Epithelial cell of proximal tubule (primary cell): ENCODE measurements at regions not wholly inside any gene's neighbourhood (a gene's known extent, or its start where the extent isn't known, plus 50 kb on each side); places are given as distances from the start of the nearest gene placed in this dataset.
"Not testable (repeated sequence)": the region's sequence is repeated elsewhere in the genome, so short reads cannot be mapped to it uniquely, and the experiment has no call there.

Source experiments
- DNase-seq: peaks from one replicate; pipeline ENCODE4 v3.0.0-alpha.2; 2011; ENCODE audit warnings: low read depth
- H3K4me3 ChIP-seq: 2 replicates; pipeline ENCODE4 v1.5.1; 2011; ENCODE audit warnings: low read depth, mild to moderate bottlenecking, low read length
- TF ChIP-seq, protein P1 (sequence below): conservative IDR thresholded peaks from 2 replicates; pipeline ENCODE4 v1.5.1; 2012; ENCODE audit warnings: low read depth, mild to moderate bottlenecking, low read length

DNA sequence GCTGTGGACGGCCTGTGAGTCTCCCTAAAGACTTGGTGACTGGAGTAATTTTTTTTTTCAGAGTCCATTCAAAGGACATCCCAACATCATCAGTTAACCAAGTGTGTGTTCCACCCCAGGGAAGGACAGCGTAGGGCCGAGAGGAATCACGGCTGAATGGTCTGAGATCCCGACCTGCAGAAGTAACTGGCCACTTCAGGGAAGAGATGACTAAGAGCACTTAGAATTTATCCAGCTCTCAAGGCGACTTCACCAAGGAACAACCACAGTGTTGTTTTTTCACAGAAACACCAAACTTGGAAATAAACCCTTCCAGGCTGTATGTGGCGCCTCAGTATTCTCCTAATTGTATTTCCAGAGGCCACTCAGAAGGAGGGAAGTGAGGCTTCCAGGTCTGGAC is 231.6 kb downstream of the FNDC1 start:
- TF ChIP-seq, protein P1, sequence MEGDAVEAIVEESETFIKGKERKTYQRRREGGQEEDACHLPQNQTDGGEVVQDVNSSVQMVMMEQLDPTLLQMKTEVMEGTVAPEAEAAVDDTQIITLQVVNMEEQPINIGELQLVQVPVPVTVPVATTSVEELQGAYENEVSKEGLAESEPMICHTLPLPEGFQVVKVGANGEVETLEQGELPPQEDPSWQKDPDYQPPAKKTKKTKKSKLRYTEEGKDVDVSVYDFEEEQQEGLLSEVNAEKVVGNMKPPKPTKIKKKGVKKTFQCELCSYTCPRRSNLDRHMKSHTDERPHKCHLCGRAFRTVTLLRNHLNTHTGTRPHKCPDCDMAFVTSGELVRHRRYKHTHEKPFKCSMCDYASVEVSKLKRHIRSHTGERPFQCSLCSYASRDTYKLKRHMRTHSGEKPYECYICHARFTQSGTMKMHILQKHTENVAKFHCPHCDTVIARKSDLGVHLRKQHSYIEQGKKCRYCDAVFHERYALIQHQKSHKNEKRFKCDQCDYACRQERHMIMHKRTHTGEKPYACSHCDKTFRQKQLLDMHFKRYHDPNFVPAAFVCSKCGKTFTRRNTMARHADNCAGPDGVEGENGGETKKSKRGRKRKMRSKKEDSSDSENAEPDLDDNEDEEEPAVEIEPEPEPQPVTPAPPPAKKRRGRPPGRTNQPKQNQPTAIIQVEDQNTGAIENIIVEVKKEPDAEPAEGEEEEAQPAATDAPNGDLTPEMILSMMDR: no peak
- DNase-seq: peak; percentile 29
- H3K4me3 ChIP-seq: no peak overlapping the region

DNA sequence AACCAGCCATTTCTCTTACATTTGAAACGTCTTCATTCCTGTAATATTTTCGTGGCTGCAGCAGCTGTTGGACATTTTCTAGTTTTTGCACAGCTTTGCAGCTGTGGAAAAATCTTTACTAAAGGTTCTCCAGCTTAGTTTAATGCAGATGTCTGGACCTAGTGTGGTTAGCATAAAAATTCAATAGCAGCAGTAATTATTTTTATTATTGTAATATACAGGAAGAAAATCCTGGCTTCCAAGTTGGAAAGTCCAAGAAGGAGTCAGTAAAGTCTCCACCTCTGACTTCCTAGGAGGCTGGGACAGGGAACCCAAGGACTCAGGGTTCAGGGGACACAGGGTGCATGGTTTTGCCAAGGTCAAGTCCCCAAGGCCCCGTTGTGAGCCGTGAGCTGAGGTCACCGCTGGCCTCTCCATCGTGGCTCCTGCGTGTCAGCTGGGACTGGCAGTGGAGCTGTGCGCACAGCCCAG is 230.6 kb downstream of the FNDC1 start:
- H3K4me3 ChIP-seq: no peak overlapping the region
- DNase-seq: no peak
- TF ChIP-seq, protein P1: no peak

DNA sequence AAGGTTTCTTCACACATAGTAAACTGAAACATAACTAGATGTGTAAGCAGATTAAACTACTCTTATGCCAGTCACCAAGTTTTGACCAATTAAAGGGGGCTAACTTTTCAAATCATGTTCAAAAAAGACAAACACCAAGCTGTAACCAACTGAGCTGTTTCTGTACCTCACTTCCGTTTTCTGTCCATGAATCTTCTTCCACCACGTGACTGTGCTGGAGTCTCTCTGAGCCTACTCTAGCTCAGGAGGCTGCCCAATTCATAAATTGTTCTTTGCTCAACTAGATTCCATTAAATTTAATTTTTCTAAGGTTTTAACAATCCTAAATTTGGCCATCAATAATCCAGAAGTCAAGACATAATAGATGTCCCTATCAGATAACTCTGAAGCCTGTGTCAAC is 229.4 kb downstream of the FNDC1 start:
- H3K4me3 ChIP-seq: no peak overlapping the region
- TF ChIP-seq, protein P1: no peak
- no peak for DNase-seq

DNA sequence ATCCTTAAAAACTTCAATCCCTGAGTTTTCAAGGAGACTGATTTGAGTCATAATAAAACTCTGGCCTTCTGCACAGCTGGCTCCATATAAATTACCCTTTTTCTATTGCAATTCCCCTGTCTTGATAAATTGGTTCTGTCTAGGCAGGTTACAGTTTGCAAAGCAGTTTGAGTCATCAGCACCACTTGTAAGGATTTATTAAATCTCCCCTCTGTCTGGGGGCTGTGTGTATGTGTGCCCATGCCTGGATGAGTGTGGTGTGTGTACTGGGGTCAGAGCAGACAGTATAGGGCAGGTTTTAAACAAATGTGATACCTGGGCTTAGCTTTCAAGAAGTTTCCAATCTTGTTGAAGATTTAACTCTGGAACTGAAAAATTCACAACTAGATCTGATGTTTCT is 228.6 kb downstream of the FNDC1 start:
- no peak overlapping the region for H3K4me3 ChIP-seq
- DNase-seq: no peak
- TF ChIP-seq, protein P1: no peak

DNA sequence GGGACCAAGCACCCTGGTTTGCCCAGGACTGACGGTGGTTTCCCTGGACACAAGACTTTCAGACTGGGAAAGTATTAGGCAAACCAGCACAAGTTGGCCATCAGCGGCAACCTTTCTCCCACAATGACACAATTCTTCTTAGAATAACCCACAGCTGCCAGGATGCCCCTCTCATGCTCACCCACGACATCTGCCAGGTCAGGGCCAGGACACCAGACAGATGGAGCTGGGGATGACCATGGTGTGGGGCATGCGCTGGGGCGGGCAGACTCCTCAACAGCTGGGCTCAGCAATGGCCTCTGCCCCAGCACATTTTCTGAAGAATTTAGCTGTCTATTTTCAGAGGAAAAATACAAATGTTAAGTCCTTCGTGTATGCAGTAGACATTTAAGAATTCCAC is 226.4 kb downstream of the FNDC1 start:
- TF ChIP-seq, protein P1: no peak
- H3K4me3 ChIP-seq: no peak overlapping the region
- DNase-seq: no peak

DNA sequence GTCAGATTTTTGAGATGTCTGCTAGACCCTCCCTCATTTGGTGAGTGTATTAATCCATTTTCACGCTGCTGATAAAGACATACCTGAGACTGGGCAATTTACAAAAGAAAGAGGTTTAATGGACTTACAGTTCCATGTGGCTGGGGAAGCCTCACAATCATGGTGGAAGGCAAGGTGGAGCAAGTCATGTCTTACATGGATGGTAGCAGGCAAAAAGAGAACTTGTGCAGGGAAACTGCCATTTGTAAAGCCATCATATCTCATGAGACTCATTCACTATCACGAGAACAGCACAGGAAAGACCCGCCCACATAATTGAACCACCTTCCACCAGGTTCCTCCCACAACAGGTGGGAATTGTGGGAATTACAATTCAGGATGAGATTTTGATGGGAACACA is 223.5 kb downstream of the FNDC1 start:
- H3K4me3 ChIP-seq: not testable (repeated sequence)

DNA sequence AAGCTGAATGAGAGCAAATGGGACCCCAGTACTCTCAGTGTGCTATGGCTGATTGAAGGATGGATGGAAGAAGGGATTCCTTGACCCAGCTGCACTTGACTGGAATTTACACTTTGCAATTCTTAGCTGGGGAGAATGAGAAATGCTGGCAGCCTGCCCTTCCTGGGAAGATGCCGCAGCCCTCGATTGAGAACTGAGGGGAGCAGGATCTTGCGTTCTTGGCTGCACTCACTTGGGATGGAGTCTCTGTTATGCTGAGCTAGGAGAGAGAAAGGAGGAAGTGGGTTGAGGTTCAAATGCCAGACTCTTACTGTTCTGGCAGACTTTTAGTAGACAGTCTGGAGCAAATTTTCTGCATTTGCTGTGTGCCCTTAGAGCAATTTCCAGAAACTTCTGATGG is 221.2 kb downstream of the FNDC1 start:
- no peak for DNase-seq
- TF ChIP-seq, protein P1: no peak
- H3K4me3 ChIP-seq: no peak overlapping the region

More for the DNA sequence above, 223.5 kb downstream of the FNDC1 start:
- DNase-seq: not testable (repeated sequence)
